SK-N-MC (cell line): ENCODE measurements at regions not wholly inside any gene's neighbourhood (a gene's known extent, or its start where the extent isn't known, plus 50 kb on each side); places are given as distances from the start of the nearest gene placed in this dataset.

ENCODE experiments used
- DNase-seq: peaks from one replicate; pipeline ENCODE4 v3.0.0-alpha.2; 2011; ENCODE audit warnings: low read depth, low spot score
- H3K27ac ChIP-seq: fragments of 200-600 bp; sonication (generic); 2 replicates; pipeline ENCODE4 v1.5.1; 2016; ENCODE audit warnings: mixed run types
- H3K36me3 ChIP-seq: fragments of 200-600 bp; sonication (generic); 2 replicates; pipeline ENCODE4 v1.6.1; 2017; ENCODE audit warnings: antibody characterized with exemption, low read length, mixed read lengths; ENCODE audit not compliant: insufficient read depth
- H3K4me3 ChIP-seq: fragments of 200-600 bp; sonication (generic); 2 replicates; pipeline ENCODE4 v1.5.1; 2016
- H3K9ac ChIP-seq: fragments of 200-600 bp; sonication (generic); 2 replicates; pipeline ENCODE4 v1.8.0; 2017; ENCODE audit warnings: mixed run types, mixed read lengths; ENCODE audit not compliant: insufficient read length
- H3K9me3 ChIP-seq: fragments of 200-600 bp; sonication (generic); 2 replicates; pipeline ENCODE4 v1.6.1; 2017; ENCODE audit warnings: low read depth, mild to moderate bottlenecking, antibody characterized with exemption, low read length, moderate library complexity, mixed read lengths
- EZH2 ChIP-seq: fragments of 200-600 bp; sonication (generic); IDR thresholded peaks from one replicate; pipeline ENCODE4 v1.6.1; 2017; ENCODE audit warnings: antibody characterized with exemption
- FOXP2 ChIP-seq: optimal IDR thresholded peaks from 2 replicates; pipeline ENCODE3; 2011; ENCODE audit warnings: mild to moderate bottlenecking, moderate library complexity; ENCODE audit not compliant: insufficient read depth; ENCODE audit errors: extremely low read length, control extremely low read depth
- POLR2AphosphoS5 ChIP-seq: IDR thresholded peaks from 2 replicates; pipeline ENCODE4 v1.6.1; 2012; ENCODE audit warnings: mild to moderate bottlenecking, low read depth, low read length, borderline replicate concordance

DNA sequence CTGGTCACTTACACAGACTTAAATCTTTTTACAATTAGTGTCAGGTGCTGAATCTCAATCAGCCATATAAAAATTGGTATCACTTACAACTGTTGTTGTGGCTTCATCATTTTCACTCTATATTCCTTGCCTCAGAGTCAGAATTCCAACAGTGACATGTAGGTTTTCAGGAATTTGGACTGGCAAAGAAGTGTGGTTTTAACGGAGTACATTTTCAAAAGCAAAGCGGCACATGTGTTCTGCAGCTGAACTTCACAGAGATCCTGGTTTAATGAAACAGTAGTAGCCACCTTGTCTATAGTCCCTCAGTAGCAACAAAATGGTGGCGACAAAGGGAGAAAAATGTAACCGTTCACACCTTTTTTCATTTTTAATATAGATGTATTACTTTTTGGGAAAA lies 486.6 kb downstream of the FAT4 start:
- DNase-seq: no peak
- no peak for TF ChIP-seq POLR2AphosphoS5
- no peak for TF ChIP-seq FOXP2
- no peak for TF ChIP-seq EZH2
- no peaks in the 10 kb centered on the region for H3K36me3 ChIP-seq
- H3K27ac ChIP-seq: peak overlapping the region; percentile 63; the same call in 1 of the 2 replicates
- H3K9me3 ChIP-seq: no peaks in the 10 kb centered on the region
- H3K4me3 ChIP-seq: no peak overlapping the region
- H3K9ac ChIP-seq: no peak overlapping the region

DNA sequence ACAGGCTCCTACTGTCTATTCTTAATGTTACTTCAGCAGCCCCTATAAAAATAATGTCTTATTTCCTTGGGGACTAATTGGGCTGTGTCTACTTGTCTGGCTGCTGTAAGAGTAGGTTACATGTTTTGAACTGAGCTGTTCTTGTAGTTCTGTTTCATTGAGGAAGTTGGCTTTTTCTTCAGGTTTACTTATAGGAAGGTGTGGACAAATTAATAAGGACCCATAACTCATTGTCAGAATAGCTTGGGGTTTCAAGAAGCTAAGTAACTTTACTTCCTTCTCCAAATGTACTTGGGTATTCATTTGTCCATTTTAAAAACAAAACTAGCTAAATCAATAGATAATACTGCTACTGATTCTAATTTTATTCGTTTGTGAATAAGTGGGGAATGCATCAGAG lies 487.2 kb downstream of the FAT4 start:
- no peaks in the 10 kb centered on the region for H3K36me3 ChIP-seq
- no peak overlapping the region for H3K9ac ChIP-seq
- DNase-seq: no peak
- H3K4me3 ChIP-seq: no peak overlapping the region
- H3K9me3 ChIP-seq: 0 out of 2 replicates have a peak, but pooled peaks cover 4% of the 10 kb centered on the region
- H3K27ac ChIP-seq: peak overlapping the region; percentile 63; the same call in 1 of the 2 replicates
- TF ChIP-seq FOXP2: no peak
- TF ChIP-seq EZH2: no peak
- TF ChIP-seq POLR2AphosphoS5: no peak

DNA sequence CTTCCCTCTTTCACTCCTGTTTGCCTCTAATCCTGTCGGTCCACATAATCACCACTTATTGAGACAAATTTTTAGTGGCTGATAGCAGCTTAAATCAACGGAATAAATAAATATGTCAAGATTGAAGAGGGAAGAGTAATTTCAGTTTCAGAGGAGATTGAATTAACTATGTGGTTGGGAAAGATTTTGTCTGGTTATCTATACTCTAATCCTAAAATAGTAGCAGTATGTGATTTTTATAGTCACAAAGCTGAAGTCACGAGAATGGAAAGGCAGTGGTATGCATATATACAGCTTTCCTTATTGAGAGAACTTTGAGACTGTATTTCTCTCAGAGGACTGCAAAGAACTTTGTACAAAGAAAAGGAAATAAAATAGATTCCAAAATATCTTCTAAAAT lies 493.3 kb downstream of the FAT4 start:
- no peak for DNase-seq
- H3K27ac ChIP-seq: peak overlapping the region; percentile 72
- 0 out of 2 replicates have a peak, but pooled peaks cover 4% of the 10 kb centered on the region for H3K9me3 ChIP-seq
- peak overlapping the region; percentile 39; the same call in 1 of the 2 replicates for H3K4me3 ChIP-seq
- H3K36me3 ChIP-seq: no peaks in the 10 kb centered on the region
- H3K9ac ChIP-seq: peak overlapping the region; percentile 46
- no peak for TF ChIP-seq EZH2
- no peak for TF ChIP-seq POLR2AphosphoS5
- TF ChIP-seq FOXP2: no peak

DNA sequence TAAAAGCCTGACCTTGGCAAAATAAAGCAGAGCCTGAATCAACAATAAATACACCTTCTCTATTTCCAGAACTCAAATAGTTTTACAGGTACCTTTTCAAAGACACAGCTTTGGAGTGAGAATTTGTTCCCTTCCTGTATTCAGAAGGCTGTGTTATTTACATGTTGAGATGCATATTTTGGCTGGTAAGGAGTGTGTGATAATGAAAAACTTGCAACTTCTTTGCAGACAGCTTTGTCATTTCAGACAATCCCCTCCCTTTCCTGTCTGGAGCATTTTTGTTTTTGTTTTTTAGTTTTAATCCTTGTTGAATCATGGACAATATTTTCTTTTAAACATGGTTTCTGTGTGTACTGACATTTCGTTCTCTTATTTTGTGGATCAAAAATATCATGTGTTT lies 493.8 kb downstream of the FAT4 start:
- Histone ChIP-seq H3K9ac (peak overlapping the region; percentile 46), H3K36me3 (no peaks in the 10 kb centered on the region), H3K9me3 (0 out of 2 replicates have a peak, but pooled peaks cover 4% of the 10 kb centered on the region), H3K27ac (peak overlapping the region; percentile 72), H3K4me3 (peak overlapping the region; percentile 39)
- TF ChIP-seq FOXP2: no peak
- TF ChIP-seq POLR2AphosphoS5: no peak
- TF ChIP-seq EZH2: no peak
- no peak for DNase-seq

DNA sequence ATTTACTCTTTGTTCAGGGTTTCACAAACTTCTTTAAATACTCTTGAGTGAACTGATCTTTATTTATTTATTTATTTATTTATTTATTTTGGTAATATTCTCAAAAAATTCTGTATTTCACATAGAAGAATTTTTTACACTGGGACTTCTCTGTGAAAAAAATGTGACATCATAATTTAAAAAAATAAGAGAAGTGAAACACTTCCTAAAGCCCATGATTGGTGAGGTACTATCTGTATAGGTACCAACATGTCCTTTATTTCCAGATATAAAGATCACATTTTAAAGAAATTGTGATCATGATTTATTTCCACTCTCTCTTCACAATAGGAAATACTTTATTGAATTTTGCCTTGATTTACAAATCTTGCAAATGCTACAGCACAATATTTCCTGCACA lies 497.1 kb downstream of the FAT4 start:
- Histone ChIP-seq H3K4me3 (no peak overlapping the region), H3K9ac (no peak overlapping the region), H3K36me3 (no peaks in the 10 kb centered on the region), H3K9me3 (peaks cover under 1% of the 10 kb centered on the region; the same call in 1 of the 2 replicates), H3K27ac (no peak overlapping the region)
- no peak for DNase-seq
- TF ChIP-seq POLR2AphosphoS5 (no peak), FOXP2 (no peak), EZH2 (no peak)

DNA sequence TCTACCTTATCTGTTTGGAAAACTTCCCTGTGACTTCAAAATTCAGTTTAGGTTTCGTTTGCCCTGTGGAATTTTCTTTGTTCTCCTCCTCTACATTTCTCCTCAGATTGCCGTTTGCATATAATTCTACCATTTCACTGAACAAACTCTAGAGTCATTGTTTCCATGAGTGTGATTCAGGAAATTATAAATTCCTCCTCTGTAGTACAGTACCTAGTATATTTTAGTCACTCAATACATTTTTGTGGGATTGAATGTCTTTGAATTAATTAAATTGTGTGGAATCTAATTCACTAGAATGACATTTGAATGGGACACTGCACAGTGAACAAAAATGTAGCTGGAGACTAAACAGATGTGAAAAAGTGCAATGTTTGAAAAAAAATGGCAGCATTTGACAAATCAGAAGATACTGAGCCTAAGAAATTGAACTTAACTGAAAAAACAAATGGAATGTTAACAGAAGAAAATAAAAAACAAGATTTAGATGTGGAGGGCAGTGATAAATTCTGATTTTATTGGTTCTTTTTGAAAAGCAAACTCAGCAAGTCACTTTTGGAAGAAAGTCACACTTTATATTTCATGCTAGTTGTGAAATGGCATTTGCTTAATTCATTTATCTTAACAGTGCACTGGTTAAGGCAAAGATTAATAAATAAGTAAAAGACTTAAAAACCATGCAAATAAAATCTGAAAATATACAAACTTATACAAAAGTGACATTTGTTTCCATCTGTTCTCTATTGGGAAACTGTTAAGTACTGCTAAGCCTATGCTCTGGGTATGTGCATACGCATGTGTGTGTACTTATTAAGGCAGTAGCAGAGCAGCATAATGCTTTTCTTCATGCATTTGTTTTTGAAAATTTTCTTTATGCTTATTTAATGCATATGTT lies 512.3 kb downstream of the FAT4 start:
- Histone ChIP-seq H3K36me3 (no peaks in the 10 kb centered on the region; the same call in 1 of the 2 replicates), H3K27ac (peak overlapping the region; percentile 100), H3K9me3 (no peaks in the 10 kb centered on the region; the same call in 1 of the 2 replicates), H3K9ac (peak overlapping the region; percentile 84), H3K4me3 (peak overlapping the region; percentile 67)
- TF ChIP-seq EZH2 (no peak), FOXP2 (no peak), POLR2AphosphoS5 (no peak; the same call in 1 of the 2 replicates)
- DNase-seq: peak; percentile 78

DNA sequence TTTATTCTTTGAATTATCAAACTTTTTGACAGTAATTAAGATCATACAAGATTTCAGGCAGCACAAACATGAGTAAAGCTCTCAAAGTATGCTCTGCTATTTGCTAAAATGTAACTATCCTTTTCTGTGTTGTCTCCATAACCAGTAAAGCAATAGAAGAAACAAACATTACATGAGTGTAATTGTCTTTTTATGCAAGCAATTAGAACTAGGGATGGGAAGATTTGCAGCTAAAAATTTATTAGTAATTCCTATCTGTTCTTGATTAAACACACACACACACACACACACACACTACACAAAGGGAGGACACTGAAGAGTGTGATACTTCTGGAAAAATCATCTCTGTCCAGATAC lies 512.9 kb downstream of the FAT4 start:
- no peak for TF ChIP-seq EZH2
- TF ChIP-seq POLR2AphosphoS5: no peak; the same call in 1 of the 2 replicates
- TF ChIP-seq FOXP2: peak; percentile 57
- peak overlapping the region; percentile 100 for H3K27ac ChIP-seq
- peak; percentile 90 for DNase-seq

DNA sequence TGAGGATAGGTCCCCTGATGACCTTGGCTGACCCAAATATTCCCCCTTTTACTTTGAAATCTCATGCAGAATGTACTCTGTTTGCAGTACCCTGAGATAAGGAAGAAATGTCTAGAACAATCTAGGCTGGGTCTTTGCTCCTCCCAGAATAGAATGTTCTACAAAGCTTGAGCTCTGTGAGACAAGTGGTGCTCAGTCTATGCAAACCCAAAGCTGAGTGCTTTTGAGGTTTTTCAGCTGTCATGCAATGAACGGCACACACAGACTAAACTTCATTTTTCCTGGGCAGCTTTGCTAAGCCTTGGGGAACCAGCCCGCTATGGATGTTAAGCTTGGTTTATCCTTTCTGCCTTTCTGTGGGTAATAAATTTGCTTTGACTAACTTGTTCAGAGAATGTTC lies 513.6 kb downstream of the FAT4 start:
- Histone ChIP-seq H3K9me3 (no peaks in the 10 kb centered on the region; the same call in 1 of the 2 replicates), H3K9ac (peak overlapping the region; percentile 53), H3K4me3 (peak overlapping the region; percentile 43), H3K27ac (peak overlapping the region; percentile 100), H3K36me3 (no peaks in the 10 kb centered on the region; the same call in 1 of the 2 replicates)
- peak; percentile 93 for DNase-seq
- no peak for TF ChIP-seq FOXP2
- no peak for TF ChIP-seq EZH2
- TF ChIP-seq POLR2AphosphoS5: peak; percentile 42; the same call in 1 of the 2 replicates

More for the DNA sequence above, 512.9 kb downstream of the FAT4 start:
- H3K36me3 ChIP-seq: no peaks in the 10 kb centered on the region; the same call in 1 of the 2 replicates
- no peaks in the 10 kb centered on the region; the same call in 1 of the 2 replicates for H3K9me3 ChIP-seq
- H3K9ac ChIP-seq: peak overlapping the region; percentile 84
- peak overlapping the region; percentile 67 for H3K4me3 ChIP-seq
